Mucosa of descending colon (tissue), 3 donors: ENCODE measurements at regions not wholly inside any gene's neighbourhood (a gene's known extent, or its start where the extent isn't known, plus 50 kb on each side); places are given as distances from the start of the nearest gene placed in this dataset.

Experiments
- ATAC-seq: fragments of 200-7000 bp; cut with Tn5 transposase; one replicate; pipeline ENCODE4 v1.9.1; 2020; ENCODE audit warnings: mild to moderate bottlenecking, moderate library complexity
- DNase-seq, 3 donors: peaks; one replicate each; pipeline ENCODE4 v3.0.0-alpha.2; 2020
- H3K36me3 ChIP-seq: fragments of 200-600 bp; one replicate; pipeline ENCODE4 v1.8.0; 2021; ENCODE audit warnings: low read depth, mild to moderate bottlenecking
- H3K4me1 ChIP-seq: fragments of 200-600 bp; one replicate; pipeline ENCODE4 v1.8.0; 2021; ENCODE audit warnings: low read depth, mild to moderate bottlenecking
- H3K4me3 ChIP-seq: fragments of 200-600 bp; one replicate; pipeline ENCODE4 v1.8.0; 2021; ENCODE audit warnings: mild to moderate bottlenecking
- H3K9me3 ChIP-seq: fragments of 200-600 bp; one replicate; pipeline ENCODE4 v1.8.0; 2021; ENCODE audit warnings: mild to moderate bottlenecking
- CTCF ChIP-seq: fragments of 200-600 bp; IDR thresholded peaks from one replicate; pipeline ENCODE4 v1.8.0; 2022; ENCODE audit warnings: antibody characterized with exemption, mild to moderate bottlenecking
- intact Hi-C, 2 donors: fragments of 100-400 bp; cut with DNase I in 1 of 2; cut with micrococcal nuclease in 1 of 2; formaldehyde crosslinking; loops; one replicate each; pipeline versions ENCODE4 v1.11.0 to v1.11.1; 2022; cut with DNase I, micrococcal nuclease
- donor health status: DM: no; HTN: no; CAD: no; lungs with moderate emphysema.
- donor health status: DM: no; HTN: no; CAD: no.
- donor health status: DM: no; HTN: yes; CAD: no.

GRCh38 chr16:6616746-6617145 lies 715.9 kb upstream of the RBFOX1 start:
- no peak overlapping the region for H3K4me3 ChIP-seq
- TF ChIP-seq CTCF = no peak
- no peaks in the 10 kb centered on the region for H3K9me3 ChIP-seq
- intact Hi-C loops = no loop called here
- peak in 1 of 3 donors; percentile 2 for DNase-seq
- ATAC-seq = peak; percentile 15
- H3K36me3 ChIP-seq = no peaks in the 10 kb centered on the region
- H3K4me1 ChIP-seq = no peaks in the 10 kb centered on the region

GRCh38 chr16:6615636-6616035 lies 717.0 kb upstream of the RBFOX1 start:
- no peak for TF ChIP-seq CTCF
- ATAC-seq (no peak), DNase-seq (no peak)
- no peaks in the 10 kb centered on the region for H3K9me3 ChIP-seq
- no peaks in the 10 kb centered on the region for H3K4me1 ChIP-seq
- H3K4me3 ChIP-seq = no peak overlapping the region
- intact Hi-C loops = no loop called here
- H3K36me3 ChIP-seq = no peaks in the 10 kb centered on the region

GRCh38 chr16:6611535-6611934 lies 721.1 kb upstream of the RBFOX1 start:
- TF ChIP-seq CTCF = no peak
- DNase-seq = no peak
- intact Hi-C loops = no loop called here
- Histone ChIP-seq H3K4me1 (no peaks in the 10 kb centered on the region), H3K9me3 (no peaks in the 10 kb centered on the region), H3K4me3 (no peak overlapping the region), H3K36me3 (no peaks in the 10 kb centered on the region)
- ATAC-seq = no peak

- intact Hi-C loops = no loop called here
These were observed 727.2 kb upstream of the RBFOX1 start for GRCh38 chr16:6605490-6605889.

GRCh38 chr16:6603780-6604325 lies 728.8 kb upstream of the RBFOX1 start:
- Histone ChIP-seq H3K4me3 (no peak overlapping the region), H3K9me3 (no peaks in the 10 kb centered on the region), H3K4me1 (no peaks in the 10 kb centered on the region), H3K36me3 (no peaks in the 10 kb centered on the region)
- TF ChIP-seq CTCF = no peak
- no peak for ATAC-seq
- intact Hi-C loops = no loop called here
- DNase-seq = no peak

More at GRCh38 chr16:6605490-6605889, 727.2 kb upstream of the RBFOX1 start:
- H3K4me3 ChIP-seq = no peak overlapping the region
- no peak for DNase-seq
- no peaks in the 10 kb centered on the region for H3K9me3 ChIP-seq
- ATAC-seq = no peak
- H3K36me3 ChIP-seq = no peaks in the 10 kb centered on the region
- H3K4me1 ChIP-seq = no peaks in the 10 kb centered on the region
- no peak for TF ChIP-seq CTCF

- ATAC-seq (no peak), DNase-seq (no peak)
- intact Hi-C loops = no loop called here
- Histone ChIP-seq H3K36me3 (no peaks in the 10 kb centered on the region), H3K4me1 (no peaks in the 10 kb centered on the region), H3K9me3 (no peaks in the 10 kb centered on the region), H3K4me3 (no peak overlapping the region)
- TF ChIP-seq CTCF = no peak
These were observed 730.2 kb upstream of the RBFOX1 start for GRCh38 chr16:6602405-6602804.
